ENCODE measurements at regions not wholly inside any gene's neighbourhood (a gene's known extent, or its start where the extent isn't known, plus 50 kb on each side); places are given as distances from the start of the nearest gene placed in this dataset.

- TF ChIP-seq CTCF (IDR thresholded peaks at IDR 0.05) (no peak), POLR2A (IDR thresholded peaks at IDR 0.05) (no peak)
Measured at GRCh38 chrY:17319916-17320315, 560.1 kb downstream of the CDY2B start.
